T-helper 17 cell (primary cell): ENCODE measurements at regions not wholly inside any gene's neighbourhood (a gene's known extent, or its start where the extent isn't known, plus 50 kb on each side); places are given as distances from the start of the nearest gene placed in this dataset.

Source experiments
- ATAC-seq: fragments of 150-1000 bp; cut with Tn5 transposase; 2 replicates; pipeline ENCODE4 v1.10.0; 2021; ENCODE audit warnings: mild to moderate bottlenecking, moderate library complexity
- DNase-seq, 3 donors: peaks; one replicate each; pipeline versions ENCODE4 v3.0.0 to v3.0.0-alpha.2; 2020 to 2021
- H3K9me3 ChIP-seq: one replicate; pipeline ENCODE4 v1.7.0; 2013; ENCODE audit warnings: low read length, mild to moderate bottlenecking; ENCODE audit not compliant: control insufficient read depth, poor library complexity, severe bottlenecking
- H3K27ac Mint-ChIP-seq: one replicate; pipeline ENCODE4 v1.8.0; 2022; ENCODE audit warnings: mild to moderate bottlenecking, moderate library complexity, mixed read lengths
- H3K27me3 Mint-ChIP-seq: one replicate; pipeline ENCODE4 v1.8.0; 2022; ENCODE audit warnings: mixed read lengths
- H3K36me3 Mint-ChIP-seq: one replicate; pipeline ENCODE4 v1.8.0; 2022; ENCODE audit warnings: low read depth, mixed read lengths
- H3K4me1 Mint-ChIP-seq: one replicate; pipeline ENCODE4 v1.8.0; 2022; ENCODE audit warnings: mild to moderate bottlenecking, mixed read lengths
- H3K4me3 Mint-ChIP-seq: one replicate; pipeline ENCODE4 v1.8.0; 2022; ENCODE audit warnings: mild to moderate bottlenecking, moderate library complexity, mixed read lengths

DNA sequence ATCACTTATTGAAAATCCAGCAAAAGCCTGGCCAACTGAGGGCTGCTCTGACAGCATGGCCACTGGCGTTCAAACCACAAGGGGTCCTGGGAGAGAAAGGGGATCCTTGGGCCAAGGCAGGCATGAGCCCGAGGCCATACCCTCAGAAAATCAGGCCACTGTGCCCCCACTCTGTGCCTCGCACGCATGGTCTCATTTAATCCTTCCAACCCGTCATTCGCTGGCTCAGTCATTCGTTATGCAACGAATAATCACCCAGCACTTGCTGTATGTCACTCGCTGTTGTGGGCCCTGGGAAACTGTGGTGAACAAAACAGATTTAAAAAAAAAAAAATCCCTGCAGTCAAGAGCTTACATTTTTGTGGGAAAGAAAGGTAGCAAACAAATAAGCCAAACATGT lies 112.7 kb downstream of the BCOR start:
- Mint-ChIP-seq H3K4me1 (no peaks in the 10 kb centered on the region), H3K27ac (no peak overlapping the region), H3K4me3 (no peak overlapping the region), H3K27me3 (no peaks in the 10 kb centered on the region), H3K36me3 (peaks cover 2% of the 10 kb centered on the region)
- no peaks in the 10 kb centered on the region for H3K9me3 ChIP-seq
- ATAC-seq = no peak
- DNase-seq = no peak

DNA sequence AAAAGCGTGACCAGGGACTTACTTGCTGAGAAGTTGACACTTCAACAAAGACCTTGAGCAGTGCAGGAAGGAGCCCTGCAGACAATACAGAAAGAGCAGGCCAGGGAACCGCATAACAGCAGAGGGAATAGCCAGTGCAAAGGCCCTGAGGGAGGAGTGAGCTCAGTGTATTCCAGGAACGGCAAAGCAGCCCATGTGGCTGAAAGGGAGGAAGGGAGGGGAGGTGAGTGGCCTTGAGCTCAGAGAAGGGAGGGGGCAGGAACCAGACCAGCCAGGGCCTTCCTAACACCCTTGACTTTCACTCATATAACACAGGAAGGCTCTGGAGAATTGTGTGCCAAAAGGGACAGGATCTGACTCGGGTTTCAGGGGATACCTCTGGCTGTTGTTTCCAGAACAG lies 112.2 kb downstream of the BCOR start:
- H3K4me3 Mint-ChIP-seq = no peak overlapping the region
- no peak for ATAC-seq
- no peak for DNase-seq
- no peaks in the 10 kb centered on the region for H3K27me3 Mint-ChIP-seq
- no peak overlapping the region for H3K27ac Mint-ChIP-seq
- peaks cover 2% of the 10 kb centered on the region for H3K4me1 Mint-ChIP-seq
- H3K36me3 Mint-ChIP-seq = peaks cover 2% of the 10 kb centered on the region
- no peaks in the 10 kb centered on the region for H3K9me3 ChIP-seq

DNA sequence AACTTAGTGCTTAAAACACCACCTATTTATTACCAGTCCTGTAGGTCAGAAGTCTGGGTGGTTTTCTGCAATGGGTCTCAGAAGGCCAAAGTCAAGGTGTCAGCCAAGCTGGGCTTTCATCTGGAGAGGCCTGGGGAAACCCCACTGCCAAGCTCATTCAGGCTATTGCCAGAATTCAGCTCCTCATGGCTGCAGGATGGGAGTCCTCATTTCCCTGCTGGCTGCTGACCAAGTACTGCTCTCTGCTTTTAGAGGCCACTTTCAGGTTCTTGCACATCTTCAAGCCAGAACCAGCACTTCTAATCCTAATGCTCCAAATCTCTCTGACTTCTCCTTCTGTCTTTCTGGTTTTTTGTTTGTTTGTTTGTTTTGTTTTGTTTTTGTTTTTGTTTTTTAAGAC lies 109.3 kb downstream of the BCOR start:
- Mint-ChIP-seq H3K27ac (no peak overlapping the region), H3K27me3 (no peaks in the 10 kb centered on the region), H3K4me1 (peaks cover 2% of the 10 kb centered on the region), H3K36me3 (no peaks in the 10 kb centered on the region), H3K4me3 (no peak overlapping the region)
- no peak for ATAC-seq
- DNase-seq = no peak
- no peaks in the 10 kb centered on the region for H3K9me3 ChIP-seq

DNA sequence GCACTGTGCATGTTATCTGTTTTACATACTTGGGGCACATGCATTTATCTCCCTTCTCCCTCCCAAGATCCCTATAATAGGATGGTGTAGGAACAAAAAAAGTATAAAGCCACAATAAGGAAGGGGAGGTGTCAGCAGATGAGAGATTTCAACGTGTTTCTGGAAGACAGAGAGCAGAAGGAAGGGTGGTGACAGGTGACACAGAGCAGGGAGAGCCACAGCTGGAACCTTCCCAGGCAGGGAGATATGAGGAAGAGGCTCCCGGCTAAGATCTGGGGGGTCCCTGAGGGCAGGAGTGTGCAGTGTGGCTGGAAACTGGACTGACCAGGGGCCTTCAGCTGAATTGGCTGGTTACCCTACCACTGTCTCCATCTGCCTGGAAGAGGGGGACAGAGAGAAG lies 107.4 kb downstream of the BCOR start:
- no peaks in the 10 kb centered on the region for H3K9me3 ChIP-seq
- H3K4me3 Mint-ChIP-seq = no peak overlapping the region
- peaks cover 2% of the 10 kb centered on the region for H3K4me1 Mint-ChIP-seq
- DNase-seq (no peak), ATAC-seq (no peak)
- no peaks in the 10 kb centered on the region for H3K27me3 Mint-ChIP-seq
- no peaks in the 10 kb centered on the region for H3K36me3 Mint-ChIP-seq
- H3K27ac Mint-ChIP-seq = no peak overlapping the region

DNA sequence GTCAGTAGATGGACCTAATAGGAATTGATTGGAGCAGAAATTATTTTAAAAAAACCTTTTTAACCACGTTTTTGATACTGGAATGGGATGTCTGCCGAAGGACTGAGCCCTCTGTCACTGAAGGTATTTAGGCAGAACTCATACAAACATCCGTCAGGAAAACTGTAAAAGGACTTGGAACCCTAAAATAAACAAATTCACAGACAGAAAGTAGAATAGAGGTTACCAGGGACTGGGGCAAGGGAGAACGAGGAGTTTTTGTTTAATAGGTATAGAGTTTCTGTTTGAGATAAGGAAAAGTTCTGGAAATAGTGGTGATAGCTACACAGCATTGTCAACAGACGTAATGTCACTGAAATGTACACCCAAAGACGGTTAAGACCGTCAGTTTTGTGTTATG lies 105.5 kb downstream of the BCOR start:
- no peaks in the 10 kb centered on the region for H3K27me3 Mint-ChIP-seq
- H3K4me3 Mint-ChIP-seq = no peak overlapping the region
- no peak for ATAC-seq
- no peak overlapping the region for H3K27ac Mint-ChIP-seq
- H3K9me3 ChIP-seq = no peaks in the 10 kb centered on the region
- no peak for DNase-seq
- no peaks in the 10 kb centered on the region for H3K36me3 Mint-ChIP-seq
- peaks cover 2% of the 10 kb centered on the region for H3K4me1 Mint-ChIP-seq

DNA sequence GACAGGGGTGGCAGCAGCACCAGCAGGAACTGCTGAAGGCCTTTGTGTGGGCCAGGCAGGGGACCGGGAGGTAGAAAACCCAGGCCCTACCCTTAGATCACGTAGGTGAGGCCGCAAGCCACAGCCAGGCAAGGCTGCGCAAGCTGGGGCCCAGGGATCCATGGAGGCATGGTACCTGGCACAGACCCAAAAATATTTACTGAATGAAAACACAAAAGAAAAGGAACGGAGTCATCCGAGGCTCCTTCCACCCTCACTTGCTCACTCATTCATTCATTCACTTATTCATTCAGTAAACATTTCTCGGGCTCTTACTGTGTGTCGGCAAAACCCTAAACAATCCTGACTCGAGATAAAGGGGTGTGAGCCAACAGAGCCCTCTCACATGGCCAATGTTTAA lies 102.3 kb downstream of the BCOR start:
- H3K4me3 Mint-ChIP-seq = no peak overlapping the region
- H3K27me3 Mint-ChIP-seq = no peaks in the 10 kb centered on the region
- DNase-seq (no peak), ATAC-seq (no peak)
- H3K36me3 Mint-ChIP-seq = no peaks in the 10 kb centered on the region
- H3K9me3 ChIP-seq = no peaks in the 10 kb centered on the region
- H3K4me1 Mint-ChIP-seq = no peaks in the 10 kb centered on the region
- no peak overlapping the region for H3K27ac Mint-ChIP-seq

DNA sequence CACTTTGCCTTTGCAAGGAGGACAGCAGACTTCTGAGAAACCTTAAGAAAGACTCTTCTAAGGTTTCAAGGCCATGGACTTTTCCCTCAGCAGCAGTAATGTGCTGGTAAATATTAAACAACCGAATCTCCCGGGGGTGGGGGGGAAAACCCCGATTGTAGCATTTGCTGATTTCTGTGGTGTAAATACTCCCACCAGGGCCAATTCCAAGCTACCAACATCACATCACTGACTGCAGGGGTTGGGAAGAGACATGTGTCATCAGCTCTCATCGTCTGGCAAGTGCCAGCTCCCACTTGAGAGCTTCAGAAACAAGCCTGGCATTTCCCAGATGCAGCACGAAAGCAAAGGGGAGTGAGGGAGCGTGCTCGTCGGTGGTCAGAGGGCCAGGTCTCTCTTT lies 101.2 kb downstream of the BCOR start:
- Mint-ChIP-seq H3K36me3 (no peaks in the 10 kb centered on the region), H3K27ac (no peak overlapping the region), H3K27me3 (no peaks in the 10 kb centered on the region), H3K4me3 (no peak overlapping the region), H3K4me1 (no peaks in the 10 kb centered on the region)
- no peak for DNase-seq
- no peaks in the 10 kb centered on the region for H3K9me3 ChIP-seq
- no peak for ATAC-seq

DNA sequence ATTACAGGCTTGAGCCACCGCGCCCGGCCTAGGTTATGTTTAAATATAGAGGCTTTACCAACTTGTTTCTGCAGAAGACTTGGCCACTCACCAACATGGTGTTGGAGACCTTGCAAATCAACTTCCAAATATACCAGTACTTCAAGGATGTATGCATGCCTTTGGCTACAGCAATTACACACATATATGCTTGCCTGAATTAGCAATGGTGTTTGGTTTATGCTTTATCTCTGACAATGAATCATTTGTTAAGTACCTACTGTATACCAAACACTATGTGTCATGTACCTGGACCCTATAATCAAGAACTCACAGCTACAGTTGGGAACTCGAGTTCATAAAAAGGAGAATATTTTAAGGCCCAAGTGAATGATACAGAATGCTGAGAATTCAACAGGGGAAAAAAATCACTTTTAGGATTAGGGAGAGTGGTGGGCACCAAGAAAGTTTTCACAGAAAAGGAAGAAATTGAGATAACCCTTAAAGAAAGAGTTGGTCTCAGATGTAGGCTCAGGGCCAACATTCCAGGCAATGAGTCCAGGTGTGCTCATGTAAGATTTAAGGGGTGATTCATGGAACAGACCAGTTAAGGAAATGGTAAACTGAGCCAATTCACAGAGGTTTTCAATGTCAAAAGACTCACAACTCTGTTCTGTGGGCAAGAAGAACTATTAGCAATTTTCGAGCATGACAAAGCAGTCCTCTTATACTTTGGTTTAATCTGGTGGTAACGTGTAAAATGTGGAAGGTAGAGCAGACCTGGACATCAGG lies 98.9 kb downstream of the BCOR start:
- H3K27ac Mint-ChIP-seq = peak overlapping the region; percentile 41
- DNase-seq (no peak), ATAC-seq (no peak)
- H3K36me3 Mint-ChIP-seq = no peaks in the 10 kb centered on the region
- no peak overlapping the region for H3K4me3 Mint-ChIP-seq
- H3K9me3 ChIP-seq = no peaks in the 10 kb centered on the region
- no peaks in the 10 kb centered on the region for H3K27me3 Mint-ChIP-seq
- H3K4me1 Mint-ChIP-seq = no peaks in the 10 kb centered on the region
